HK-2 (cell line): ENCODE measurements at regions not wholly inside any gene's neighbourhood (a gene's known extent, or its start where the extent isn't known, plus 50 kb on each side); places are given as distances from the start of the nearest gene placed in this dataset.
"Not testable (repeated sequence)": the region's sequence is repeated elsewhere in the genome, so short reads cannot be mapped to it uniquely, and the experiment has no call there.

ENCODE experiments used
- DNase-seq: peaks from one replicate; pipeline ENCODE4 v3.0.0-alpha.2; 2018; ENCODE audit not compliant: unreplicated experiment

DNA sequence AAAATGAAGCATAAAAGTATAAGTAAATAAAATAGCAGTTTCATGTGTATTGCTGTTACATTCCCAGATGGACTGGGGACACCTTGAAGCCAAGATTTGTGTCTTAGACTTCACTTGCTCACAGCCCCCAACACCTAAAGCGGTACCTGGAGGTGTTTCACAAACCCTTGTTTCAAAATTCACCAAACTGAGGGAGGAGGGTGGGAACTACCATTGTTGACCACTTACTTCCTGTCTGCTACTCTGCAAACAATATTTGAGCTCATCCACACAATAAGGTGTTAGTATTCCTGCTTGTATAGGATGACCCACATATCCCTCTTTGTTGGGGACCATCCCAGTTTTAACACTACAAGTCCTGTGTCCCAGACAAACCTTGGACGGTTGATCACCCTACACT lies 115.9 kb upstream of the SYT6 start:
- DNase-seq = no peak

GRCh38 chr1:114263343-114263742 lies 109.7 kb upstream of the SYT6 start:
- no peak for DNase-seq

GRCh38 chr1:114262337-114262736 lies 108.7 kb upstream of the SYT6 start:
- DNase-seq = no peak

DNA sequence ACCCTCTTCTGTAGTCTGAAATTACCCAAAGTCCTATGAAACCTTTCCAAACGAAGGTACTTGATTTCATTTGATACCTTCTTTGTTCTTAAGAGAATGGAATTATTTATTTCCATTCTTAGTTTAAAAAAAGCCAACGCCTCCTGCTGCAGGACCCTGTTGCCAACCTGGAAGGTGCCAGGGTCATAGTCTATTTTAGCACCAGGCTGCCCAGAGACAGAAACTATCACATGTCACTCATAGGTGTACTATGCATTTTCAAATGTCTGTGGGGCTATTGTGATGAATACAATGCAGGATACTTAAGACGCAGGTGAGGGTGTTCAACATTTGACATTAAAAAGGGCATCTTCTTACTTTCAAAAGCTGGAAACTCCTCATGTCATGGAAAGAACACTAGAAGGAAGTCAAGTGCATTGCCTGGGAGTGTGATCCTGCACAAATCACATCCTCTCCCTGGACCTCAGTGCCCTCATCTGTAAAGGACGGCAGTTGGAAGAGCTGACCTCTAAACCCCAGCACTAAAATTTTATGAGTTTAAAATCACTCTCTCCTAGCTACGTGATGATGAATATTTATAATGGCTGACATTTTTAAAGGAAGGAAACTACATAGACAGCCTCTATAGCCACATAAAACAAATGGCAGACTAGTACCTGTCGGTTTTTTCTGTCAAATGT lies 107.3 kb upstream of the SYT6 start:
- DNase-seq = no peak

DNA sequence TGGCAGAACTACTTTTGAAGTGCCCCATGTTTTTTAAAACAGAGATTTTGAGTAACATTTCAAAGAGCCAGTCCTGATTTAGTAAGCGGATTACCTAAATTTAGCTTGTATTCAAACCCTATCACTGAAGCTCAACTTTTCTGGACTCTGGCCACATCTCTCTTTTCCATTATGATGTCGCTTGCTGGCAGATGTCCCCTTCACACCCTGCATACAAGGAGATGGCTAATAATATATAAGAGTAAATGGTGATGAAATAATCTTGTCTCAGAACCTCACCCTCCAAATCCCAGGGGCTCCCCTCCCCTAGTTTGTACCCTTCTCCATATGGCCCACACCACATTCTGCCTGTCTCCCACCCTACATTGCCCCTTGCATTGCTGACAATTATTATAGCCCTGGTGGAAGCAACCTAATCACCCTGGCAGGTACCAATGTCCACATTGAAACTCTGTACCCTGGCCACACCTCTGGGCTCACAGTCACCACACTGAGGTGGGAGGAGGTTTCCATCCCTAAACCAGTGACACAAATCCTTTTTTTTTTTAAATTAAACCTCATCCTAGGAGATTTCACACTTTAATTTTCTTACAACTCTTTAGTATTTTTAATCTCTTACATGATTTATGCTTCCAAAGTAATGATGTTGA lies 106.0 kb upstream of the SYT6 start:
- DNase-seq = no peak

GRCh38 chr1:114258633-114259032 lies 105.0 kb upstream of the SYT6 start:
- no peak for DNase-seq

GRCh38 chr1:114258074-114258473 lies 104.4 kb upstream of the SYT6 start:
- no peak for DNase-seq

DNA sequence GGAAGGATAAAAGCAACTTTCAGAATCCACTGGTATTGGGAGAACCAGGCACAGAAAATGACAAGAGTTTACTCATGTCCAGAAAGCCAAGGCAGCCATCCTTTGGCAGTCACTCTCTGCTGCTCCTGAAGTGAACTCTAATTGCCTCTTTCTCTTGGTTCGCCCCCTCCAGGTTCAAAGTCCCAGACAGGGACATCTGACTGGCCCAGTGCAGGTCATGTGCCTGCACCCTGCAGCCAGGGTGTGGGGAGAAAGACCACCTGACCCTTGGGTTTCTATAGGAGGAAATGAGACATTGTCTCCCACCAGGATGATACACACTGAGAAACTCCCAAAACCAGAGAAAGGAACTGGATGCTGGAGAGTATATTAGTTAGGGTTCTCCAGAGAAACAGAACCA lies 103.9 kb upstream of the SYT6 start:
- DNase-seq = no peak

- DNase-seq = no peak
These were observed 100.2 kb upstream of the SYT6 start for GRCh38 chr1:114253900-114254299.

DNA sequence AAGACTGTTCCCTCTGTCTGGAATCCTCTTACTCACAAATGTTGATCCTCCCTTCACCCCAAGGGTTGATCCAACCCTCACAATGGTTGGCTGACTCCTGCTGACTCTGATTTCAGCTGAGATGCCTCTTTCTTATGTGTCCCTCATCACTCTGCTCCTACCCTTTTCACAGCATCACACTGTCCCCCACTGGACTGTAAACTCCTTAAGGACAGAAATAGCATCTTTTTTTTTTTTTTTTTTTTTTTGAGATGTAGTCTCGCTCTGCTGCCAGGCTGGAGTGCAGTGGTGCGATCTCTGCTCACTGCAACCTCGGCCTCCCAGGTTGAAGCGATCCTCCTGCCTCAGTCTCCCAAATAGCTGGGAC lies 97.9 kb upstream of the SYT6 start:
- DNase-seq = no peak

DNA sequence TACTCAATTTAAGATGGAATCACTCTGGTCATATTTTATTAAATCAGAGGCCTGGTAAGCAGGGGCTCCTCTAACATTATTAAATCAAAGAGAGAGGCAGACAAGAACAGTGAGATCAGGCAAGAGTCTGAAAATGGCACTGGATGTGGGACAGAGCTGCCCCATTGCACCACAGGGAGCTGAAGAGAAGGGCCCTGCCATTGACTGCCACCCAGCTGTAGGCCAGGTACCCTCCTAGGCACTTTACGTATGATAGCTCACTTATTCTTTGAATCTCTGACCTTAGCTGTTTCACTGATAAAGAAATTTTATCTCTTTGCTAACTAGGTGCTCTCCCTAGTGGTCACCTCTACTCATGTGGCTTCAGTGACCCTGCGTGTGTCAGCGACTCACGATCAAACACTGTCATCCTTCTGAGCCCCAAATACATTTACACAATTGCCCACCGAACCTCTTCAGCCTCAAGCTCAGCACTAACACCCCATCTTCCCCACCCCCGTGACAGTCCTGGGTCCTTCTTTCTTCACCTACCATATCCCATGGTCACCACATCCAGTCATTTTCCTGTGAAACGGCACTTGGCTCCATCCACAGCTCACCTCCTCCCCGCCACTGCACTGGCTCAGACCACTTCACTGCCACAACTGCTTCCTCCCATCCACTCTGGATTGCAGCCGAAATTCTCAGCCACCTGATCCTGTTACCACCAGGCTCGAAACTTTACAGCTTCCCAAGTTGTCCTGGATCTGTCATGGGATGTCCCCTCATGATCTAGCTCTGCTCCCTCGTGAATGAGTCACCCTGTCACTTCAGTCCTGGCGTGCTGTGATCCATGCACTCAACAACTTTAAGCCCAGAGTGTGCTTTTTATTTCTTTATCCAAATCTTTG lies 97.3 kb upstream of the SYT6 start:
- no peak for DNase-seq

DNA sequence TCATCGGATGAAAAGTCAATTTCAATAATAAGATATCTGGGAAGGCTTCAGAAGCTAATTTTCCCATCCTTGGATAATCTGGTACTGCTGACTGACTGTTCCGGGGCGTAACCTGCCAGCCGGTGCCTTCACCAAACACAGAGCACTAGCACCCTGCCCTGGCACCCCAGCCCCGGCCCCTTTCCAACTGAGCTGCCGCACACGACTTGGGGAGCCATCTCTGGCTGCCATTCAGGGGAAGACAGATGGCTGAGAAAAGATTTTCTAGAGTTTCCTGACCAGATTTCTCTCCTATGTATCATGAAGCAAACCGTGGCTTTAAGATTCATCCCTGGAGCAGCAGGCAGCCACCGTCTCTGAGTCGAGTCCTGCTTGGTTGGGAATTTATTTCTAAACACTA lies 96.0 kb upstream of the SYT6 start:
- DNase-seq = no peak

DNA sequence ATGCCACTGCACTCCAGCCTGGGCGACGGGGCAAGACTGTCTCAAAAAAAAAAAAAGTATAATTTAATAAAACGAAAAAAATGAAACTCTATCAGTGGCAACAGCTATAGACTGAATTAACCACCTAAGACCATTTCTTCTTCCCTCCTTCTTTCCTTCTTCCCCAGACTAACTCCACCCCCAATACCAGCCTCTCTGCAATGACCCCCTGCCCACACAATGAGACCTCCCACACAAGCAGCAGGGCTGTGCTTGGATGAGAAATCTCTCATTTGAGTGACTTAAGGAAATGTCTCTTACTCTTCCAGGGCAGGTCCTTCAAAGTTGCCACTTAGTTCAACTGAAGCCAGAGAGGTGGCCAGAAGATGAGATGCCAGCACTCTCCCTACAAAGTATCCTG lies 94.5 kb upstream of the SYT6 start:
- DNase-seq = no peak

DNA sequence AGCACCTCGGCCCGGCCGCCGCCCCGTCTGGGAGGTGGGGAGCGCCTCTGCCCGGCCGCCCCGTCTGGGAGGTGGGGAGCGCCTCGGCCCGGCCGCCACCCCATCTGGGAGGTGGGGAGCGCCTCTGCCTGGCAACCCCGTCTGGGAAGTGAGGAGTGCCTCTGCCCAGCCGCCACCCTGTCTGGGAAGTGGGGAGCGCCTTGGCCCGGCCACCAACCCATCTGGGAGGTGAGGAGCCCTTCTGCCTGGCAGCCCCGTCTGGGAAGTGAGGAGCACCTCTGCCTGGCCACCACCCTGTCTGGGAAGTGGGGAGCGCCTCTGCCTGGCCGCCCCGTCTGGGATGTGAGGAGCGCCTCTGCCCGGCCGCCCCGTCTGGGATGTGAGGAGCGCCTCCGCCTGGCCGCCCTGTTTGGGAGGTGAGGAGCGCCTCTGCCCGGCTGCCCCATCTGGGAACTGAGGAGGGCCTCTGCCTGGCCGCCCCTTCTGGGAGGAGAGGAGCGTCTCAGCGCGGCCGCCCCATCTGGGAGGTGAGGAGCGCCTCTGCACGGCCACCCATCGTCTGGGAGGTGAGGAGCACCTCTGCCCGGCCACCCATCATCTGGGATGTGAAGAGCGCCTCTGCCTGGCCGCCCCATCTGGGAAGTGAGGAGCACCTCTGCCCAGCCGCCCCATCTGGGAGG lies 89.0 kb upstream of the SYT6 start:
- DNase-seq = not testable (repeated sequence)

GRCh38 chr1:114238053-114238452 lies 84.4 kb upstream of the SYT6 start:
- no peak for DNase-seq

DNA sequence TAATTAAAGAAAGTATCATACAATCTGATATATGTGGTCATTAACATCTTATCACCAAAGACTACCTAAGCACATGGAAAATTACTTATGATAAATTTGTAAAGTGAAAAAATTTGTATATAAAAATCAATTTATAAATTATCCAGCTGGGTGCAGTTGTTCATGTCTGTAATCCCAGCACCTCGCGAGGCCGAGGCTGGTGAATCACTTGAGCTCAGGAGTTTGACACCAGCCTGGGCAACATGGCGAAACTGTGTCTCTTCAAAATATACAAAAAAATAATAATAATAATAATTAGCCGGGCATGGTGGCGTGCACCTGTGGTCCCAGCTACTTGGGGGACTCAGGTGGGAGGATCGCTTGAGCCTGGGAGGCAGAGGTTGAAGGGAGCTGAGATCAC lies 82.8 kb upstream of the SYT6 start:
- no peak for DNase-seq

DNA sequence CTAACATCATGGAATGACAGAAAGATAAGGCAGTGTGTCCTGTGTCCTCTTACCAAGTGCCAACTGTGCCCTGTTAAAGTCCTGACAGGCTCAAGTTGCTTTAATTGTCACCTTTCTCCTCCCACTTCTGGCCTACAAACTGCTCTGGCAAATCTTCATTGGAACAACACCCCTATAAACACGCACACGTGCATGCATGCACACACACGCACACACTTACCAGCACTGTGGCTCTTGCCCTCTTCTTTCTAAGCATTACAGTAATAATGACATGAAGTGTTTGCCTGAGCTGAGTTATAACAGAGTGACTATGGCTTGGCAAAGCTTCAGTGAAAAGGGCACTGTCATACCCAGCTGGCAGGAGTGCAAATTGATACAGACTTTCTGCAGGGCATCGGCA lies 82.3 kb upstream of the SYT6 start:
- DNase-seq = no peak

DNA sequence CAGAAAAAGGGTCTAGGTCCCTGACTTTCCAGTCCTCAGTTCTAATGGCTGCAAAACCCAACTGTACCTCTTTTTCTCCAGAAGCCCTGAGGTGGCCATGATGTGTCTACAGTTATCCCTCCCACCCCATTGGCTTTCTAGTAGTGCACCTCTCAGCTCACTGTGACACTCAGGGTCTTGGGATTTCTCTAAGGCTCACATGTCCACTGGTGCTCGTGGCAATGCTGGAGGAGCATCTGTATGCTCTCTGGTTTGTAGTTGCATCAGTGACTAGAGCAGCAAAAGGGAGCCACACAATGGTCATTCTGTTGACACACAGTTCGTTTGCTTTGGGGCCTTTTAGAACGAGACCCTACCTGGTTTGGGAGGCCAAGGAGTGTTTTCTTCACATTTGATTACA lies 81.6 kb upstream of the SYT6 start:
- DNase-seq = no peak

DNA sequence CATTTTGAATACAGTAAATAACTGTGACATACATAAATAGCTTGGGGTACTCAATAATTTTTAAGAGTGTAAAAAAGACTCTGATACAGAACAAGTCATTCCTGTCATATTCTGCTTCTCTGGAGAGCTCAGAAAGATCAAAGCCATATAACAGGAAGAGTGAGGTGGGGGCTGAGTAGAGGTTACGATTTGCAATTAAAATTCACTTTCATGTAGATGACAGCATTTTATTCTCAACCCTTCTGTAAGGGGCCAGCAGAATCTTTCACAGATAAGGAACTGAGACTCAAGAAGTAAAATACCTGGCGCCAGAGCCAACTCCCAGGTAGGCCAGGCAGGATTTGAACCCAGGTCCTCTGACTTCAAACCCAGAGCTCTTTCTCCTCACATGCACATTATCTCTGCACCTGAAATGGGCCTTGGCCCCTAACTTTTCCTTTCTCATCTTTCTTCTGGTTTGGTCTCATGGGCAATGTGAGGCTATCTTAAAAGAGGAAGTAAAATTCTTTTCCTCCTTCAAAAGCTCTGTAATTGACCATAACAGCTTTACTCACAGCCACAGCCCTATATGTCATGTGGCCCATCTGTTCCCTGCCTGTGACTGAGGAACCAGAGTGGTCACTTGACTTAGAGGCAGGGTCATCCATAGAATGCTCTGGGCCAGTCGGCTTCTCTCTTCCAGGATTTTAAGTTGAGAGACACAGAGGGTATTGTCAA lies 80.9 kb upstream of the SYT6 start:
- no peak for DNase-seq

DNA sequence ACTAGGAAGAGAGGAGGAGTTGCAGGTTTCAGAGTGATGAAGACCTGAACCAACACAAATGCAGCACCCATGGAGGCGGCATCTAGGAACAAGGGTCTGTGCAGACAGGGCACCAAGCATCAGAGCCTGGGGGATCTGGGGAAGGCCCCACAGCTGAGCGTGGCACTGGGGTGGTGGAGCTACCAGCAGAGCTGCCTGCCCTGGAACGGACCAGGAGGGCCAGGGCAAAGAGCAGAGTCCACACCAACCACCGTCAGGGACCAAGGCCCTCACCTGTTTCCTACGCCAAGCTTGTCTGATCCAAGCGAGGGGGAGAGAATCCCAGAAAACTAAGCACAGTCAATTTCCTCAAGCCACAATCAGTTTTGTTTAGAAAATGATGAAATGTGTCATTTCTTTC lies 79.0 kb upstream of the SYT6 start:
- DNase-seq = no peak

GRCh38 chr1:114231301-114231700 lies 77.6 kb upstream of the SYT6 start:
- DNase-seq = no peak

GRCh38 chr1:114229368-114229767 lies 75.7 kb upstream of the SYT6 start:
- no peak for DNase-seq
